ENCODE measurements at regions not wholly inside any gene's neighbourhood (a gene's known extent, or its start where the extent isn't known, plus 50 kb on each side); places are given as distances from the start of the nearest gene placed in this dataset.

- Histone ChIP-seq H3K4me3 (no peak overlapping the region), H3K9me3 (peaks cover 0 to 11% of the 10 kb centered on the region in 2 donors), H3K36me3 (no peaks in the 10 kb centered on the region), H3K4me1 (no peaks in the 10 kb centered on the region), H3K27me3 (no peaks in the 10 kb centered on the region), H3K27ac (no peak overlapping the region)
- no peak for DNase-seq (ENCODE audit: low spot score)
- TF ChIP-seq CTCF (IDR thresholded peaks at IDR 0.05), result no peak
Measured at GRCh38 chr12:116480210-116480810, 78.9 kb upstream of the MAP1LC3B2 start.

GRCh38 chr12:116481726-116482125 lies 77.5 kb upstream of the MAP1LC3B2 start:
- no peak for DNase-seq (ENCODE audit: low spot score)
- no peaks in the 10 kb centered on the region for H3K4me1 ChIP-seq
- TF ChIP-seq CTCF (IDR thresholded peaks at IDR 0.05), result no peak
- H3K27ac ChIP-seq, result no peak overlapping the region
- H3K9me3 ChIP-seq, result peaks cover 0 to 9% of the 10 kb centered on the region in 2 donors
- no peaks in the 10 kb centered on the region for H3K36me3 ChIP-seq
- no peaks in the 10 kb centered on the region for H3K27me3 ChIP-seq
- H3K4me3 ChIP-seq, result no peak overlapping the region

DNA sequence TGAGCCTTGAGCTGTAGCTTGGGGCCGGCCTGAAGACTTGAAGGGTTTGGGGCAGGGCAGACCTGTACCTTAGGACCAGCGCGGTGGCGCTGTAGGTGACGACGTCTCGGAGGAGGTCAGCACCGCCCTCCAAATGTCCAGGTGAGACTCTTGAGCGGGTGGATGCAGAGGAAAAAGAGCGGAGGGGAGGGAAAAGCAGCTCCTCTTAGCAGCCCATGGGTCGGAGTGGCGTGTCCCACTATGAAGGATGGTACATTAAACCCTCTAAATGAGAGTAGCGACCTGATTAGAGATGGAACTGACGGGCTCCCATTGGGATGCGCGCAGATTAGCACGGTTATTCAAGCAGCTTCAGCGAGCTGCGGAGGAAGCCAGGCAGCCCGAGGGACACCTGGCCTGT lies 77.0 kb upstream of the MAP1LC3B2 start:
- DNase-seq (ENCODE audit: low spot score), result no peak
- no peak for TF ChIP-seq CTCF (IDR thresholded peaks at IDR 0.05)
- no peaks in the 10 kb centered on the region for H3K36me3 ChIP-seq
- H3K27ac ChIP-seq, result no peak overlapping the region
- peaks cover 0 to 9% of the 10 kb centered on the region in 2 donors for H3K9me3 ChIP-seq
- no peak overlapping the region for H3K4me3 ChIP-seq
- H3K27me3 ChIP-seq, result no peaks in the 10 kb centered on the region
- no peaks in the 10 kb centered on the region for H3K4me1 ChIP-seq

DNA sequence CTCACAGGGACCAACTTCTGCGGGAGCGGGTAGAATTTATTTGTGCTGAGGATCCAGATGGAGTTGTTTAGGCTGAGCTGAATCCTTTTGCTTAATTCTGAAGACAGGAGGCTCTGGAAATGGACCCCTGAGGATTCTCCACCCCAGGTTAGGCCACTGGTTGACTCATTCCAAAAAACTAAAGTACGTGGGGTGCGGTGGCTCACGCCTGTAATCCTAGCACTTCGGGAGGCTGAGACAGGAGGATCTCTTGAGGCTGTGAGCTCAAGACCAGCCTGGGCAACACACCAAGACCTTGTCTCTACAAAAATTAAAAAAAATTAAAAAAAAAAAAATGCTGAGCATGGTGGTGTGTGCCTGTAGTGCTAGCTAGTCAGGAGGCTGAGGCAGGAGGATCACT lies 76.3 kb upstream of the MAP1LC3B2 start:
- Histone ChIP-seq H3K27ac (no peak overlapping the region), H3K4me1 (no peaks in the 10 kb centered on the region), H3K9me3 (peaks cover 0 to 12% of the 10 kb centered on the region in 2 donors), H3K4me3 (no peak overlapping the region), H3K36me3 (no peaks in the 10 kb centered on the region), H3K27me3 (no peaks in the 10 kb centered on the region)
- TF ChIP-seq CTCF (IDR thresholded peaks at IDR 0.05), result no peak
- no peak for DNase-seq (ENCODE audit: low spot score)

DNA sequence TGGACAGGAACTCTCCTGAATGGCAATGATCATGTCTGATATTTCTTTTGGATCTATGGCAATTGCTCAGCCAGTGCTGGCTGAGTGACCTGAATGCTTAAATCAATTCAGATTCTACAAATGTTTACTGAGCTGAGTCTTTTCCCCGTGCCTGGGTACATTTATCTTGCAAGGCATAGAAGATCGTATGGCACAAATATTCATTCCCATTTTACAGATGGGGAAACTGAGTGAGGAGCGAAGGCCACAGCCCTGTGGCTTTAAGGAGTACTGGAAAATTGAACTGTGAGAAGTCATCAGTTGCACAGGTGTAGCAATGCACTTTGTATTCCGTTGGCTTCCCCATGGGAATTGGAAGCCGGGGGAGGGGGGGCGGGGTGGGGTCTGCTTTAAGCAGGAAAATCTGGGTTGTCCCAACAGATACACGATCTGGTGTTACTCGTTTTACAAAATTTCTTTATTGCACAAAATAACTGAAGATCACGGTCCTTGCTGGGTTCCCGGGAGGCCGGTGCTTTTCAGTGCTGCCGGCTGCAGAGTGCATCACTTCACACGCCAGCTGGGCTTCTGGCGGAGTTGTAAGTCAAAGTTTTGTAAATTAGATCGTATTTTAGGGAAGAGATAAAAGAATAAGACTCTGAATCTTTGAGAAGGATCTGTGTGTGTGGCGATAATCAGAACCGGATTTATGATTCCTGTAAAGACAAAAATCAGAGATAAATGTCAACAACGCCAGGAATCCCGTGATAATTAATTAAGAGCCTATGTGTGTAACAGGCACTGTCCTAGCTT lies 75.0 kb upstream of the MAP1LC3B2 start:
- DNase-seq (ENCODE audit: low spot score), result no peak
- no peak for TF ChIP-seq CTCF (IDR thresholded peaks at IDR 0.05)
- Histone ChIP-seq H3K27ac (no peak overlapping the region), H3K4me1 (no peaks in the 10 kb centered on the region), H3K4me3 (no peak overlapping the region), H3K27me3 (no peaks in the 10 kb centered on the region), H3K36me3 (no peaks in the 10 kb centered on the region), H3K9me3 (peaks cover 0 to 23% of the 10 kb centered on the region in 2 donors)

All from right atrium auricular region (tissue), 2 donors.